Vagina (tissue), 2 donors: ENCODE measurements at regions not wholly inside any gene's neighbourhood (a gene's known extent, or its start where the extent isn't known, plus 50 kb on each side); places are given as distances from the start of the nearest gene placed in this dataset.

Source experiments
- POLR2AphosphoS5 ChIP-seq, 2 donors: sonication (generic); formaldehyde crosslinking; IDR thresholded peaks; one replicate each; pipeline ENCODE4 v1.9.0; 2017; ENCODE audit warnings: antibody characterized with exemption in 2 of 2, mild to moderate bottlenecking in 2 of 2, low read depth in 1 of 2; ENCODE audit not compliant: insufficient read depth in 1 of 2
- TF ChIP-seq, protein P1 (sequence below), 3 experiments: fragments of 450-650 bp in 2 of 3; fragments of 200-600 bp in 1 of 3; sonication (generic) in 1 of 3; IDR thresholded peaks; one replicate each; pipeline ENCODE4 v1.5.1; 2017 to 2019; ENCODE audit warnings: antibody characterized with exemption in 3 of 3, mild to moderate bottlenecking in 2 of 3, moderate library complexity in 2 of 3

- TF ChIP-seq, protein P1, sequence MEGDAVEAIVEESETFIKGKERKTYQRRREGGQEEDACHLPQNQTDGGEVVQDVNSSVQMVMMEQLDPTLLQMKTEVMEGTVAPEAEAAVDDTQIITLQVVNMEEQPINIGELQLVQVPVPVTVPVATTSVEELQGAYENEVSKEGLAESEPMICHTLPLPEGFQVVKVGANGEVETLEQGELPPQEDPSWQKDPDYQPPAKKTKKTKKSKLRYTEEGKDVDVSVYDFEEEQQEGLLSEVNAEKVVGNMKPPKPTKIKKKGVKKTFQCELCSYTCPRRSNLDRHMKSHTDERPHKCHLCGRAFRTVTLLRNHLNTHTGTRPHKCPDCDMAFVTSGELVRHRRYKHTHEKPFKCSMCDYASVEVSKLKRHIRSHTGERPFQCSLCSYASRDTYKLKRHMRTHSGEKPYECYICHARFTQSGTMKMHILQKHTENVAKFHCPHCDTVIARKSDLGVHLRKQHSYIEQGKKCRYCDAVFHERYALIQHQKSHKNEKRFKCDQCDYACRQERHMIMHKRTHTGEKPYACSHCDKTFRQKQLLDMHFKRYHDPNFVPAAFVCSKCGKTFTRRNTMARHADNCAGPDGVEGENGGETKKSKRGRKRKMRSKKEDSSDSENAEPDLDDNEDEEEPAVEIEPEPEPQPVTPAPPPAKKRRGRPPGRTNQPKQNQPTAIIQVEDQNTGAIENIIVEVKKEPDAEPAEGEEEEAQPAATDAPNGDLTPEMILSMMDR (IDR thresholded peaks at IDR 0.05), result no peak
- no peak for TF ChIP-seq POLR2AphosphoS5 (IDR thresholded peaks at IDR 0.05; ENCODE audit: insufficient read depth in 1 of 2, low read depth in 1 of 2)
Measured at GRCh38 chr13:111488486-111489132, 168.2 kb downstream of the TEX29 start.
